Stimulated activated CD8-positive, alpha-beta memory T cell treated with anti-CD3 and anti-CD28 coated beads, Interleukin-7, amount 100 ng/mL, for 24 hours (primary cell): ENCODE measurements at regions not wholly inside any gene's neighbourhood (a gene's known extent, or its start where the extent isn't known, plus 50 kb on each side); places are given as distances from the start of the nearest gene placed in this dataset.

Experiments
- DNase-seq: peaks from one replicate; pipeline ENCODE4 v3.0.0-alpha.2; 2020; ENCODE audit warnings: low read depth

- DNase-seq, result no peak
These were observed 103.3 kb upstream of the BOD1 start for GRCh38 chr5:173719731-173720082.

DNA sequence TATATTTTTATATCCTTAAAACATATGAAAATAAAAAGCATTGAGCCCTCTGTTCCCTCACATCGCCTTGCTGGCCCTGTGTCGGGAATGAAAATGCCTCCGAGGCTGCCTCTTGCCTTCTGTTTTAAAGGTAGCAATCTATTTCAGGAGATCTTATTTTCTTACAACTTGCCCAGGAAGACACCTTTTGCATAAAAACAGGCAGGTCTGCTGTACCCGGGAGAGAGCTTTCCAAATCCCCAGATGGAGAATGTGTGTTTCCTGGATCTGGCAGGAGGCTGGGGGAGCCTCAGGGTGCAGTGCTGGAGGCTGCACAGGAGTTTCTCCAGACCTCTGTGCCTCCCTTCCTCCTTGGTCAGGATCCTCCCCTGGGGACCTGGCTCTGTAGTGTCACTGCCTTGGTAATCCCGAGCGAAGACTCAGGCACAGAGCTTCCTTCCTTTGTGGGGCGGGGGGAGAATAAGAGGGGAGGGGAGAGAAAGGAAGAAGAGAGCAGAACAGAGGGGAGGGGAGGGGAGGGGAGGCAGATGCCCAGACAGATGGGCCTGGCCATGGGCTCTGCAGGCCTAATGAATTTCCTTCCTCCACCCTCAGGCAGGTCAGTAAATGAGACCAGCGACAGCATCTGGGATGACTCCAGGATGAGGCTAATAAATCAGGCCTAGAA lies 104.0 kb upstream of the BOD1 start:
- no peak for DNase-seq

DNA sequence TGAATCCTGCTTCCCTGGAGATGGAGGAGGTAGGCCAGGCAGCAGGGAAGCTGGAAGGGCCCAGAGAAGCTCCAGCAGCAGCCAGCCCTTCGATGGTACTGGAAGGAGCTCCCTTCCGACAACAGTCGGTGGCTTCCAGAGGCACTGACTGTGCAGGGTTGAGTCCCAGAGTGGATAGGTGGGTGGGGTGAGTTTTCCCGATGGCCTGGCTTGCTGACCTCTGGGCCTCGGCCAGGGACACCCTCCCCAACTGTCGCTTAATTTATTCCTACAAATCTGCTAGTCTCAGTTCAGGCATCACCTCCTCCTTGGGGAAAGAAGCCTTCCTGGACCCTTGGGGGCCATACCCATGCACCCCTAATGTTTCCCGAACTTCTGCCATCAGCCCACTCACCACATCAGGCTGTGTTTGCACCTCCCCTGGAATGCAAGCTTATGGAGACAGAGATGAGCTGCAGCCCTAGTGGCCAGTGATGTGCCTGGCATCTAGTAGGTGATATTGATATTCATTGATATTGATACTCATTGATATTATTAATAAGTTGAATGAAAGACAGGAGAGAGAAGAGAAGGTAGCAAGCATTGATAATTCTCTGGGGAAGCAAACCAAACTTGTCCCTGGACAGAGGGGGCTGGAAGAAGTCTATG lies 104.6 kb upstream of the BOD1 start:
- no peak for DNase-seq

DNA sequence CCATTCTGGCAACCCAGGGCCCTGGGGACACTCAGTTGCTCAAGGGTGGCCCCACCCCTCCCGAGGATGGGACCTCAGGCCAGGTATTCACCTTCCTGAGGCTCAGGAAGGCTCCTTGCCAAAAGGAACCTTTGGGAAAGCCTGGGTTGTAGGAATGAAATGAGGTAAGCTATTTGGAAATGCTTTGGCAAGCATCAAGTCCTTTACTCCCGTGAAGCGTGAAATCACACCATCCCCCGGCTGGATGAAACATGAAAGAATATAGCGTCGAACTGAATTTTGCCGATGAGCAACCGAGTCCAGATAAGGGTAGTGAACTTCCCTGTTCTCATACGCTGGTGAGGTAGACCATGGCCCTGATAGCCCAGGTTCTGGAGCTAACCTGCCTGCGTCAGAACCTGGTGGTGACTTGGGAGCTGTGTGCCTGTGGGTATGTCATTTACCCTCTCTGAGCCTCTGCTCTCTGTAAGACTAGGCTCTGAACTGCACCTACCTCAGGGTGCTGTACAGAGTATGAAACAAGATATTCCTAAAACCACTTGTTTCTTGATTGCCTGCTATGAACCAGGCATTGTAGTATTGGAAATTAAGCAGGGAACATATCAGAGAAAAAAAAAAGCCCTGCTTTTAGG lies 105.3 kb upstream of the BOD1 start:
- DNase-seq, result no peak

GRCh38 chr5:173726846-173727557 lies 110.6 kb upstream of the BOD1 start:
- DNase-seq, result no peak

GRCh38 chr5:173727839-173728778 lies 111.7 kb upstream of the BOD1 start:
- DNase-seq, result no peak

DNA sequence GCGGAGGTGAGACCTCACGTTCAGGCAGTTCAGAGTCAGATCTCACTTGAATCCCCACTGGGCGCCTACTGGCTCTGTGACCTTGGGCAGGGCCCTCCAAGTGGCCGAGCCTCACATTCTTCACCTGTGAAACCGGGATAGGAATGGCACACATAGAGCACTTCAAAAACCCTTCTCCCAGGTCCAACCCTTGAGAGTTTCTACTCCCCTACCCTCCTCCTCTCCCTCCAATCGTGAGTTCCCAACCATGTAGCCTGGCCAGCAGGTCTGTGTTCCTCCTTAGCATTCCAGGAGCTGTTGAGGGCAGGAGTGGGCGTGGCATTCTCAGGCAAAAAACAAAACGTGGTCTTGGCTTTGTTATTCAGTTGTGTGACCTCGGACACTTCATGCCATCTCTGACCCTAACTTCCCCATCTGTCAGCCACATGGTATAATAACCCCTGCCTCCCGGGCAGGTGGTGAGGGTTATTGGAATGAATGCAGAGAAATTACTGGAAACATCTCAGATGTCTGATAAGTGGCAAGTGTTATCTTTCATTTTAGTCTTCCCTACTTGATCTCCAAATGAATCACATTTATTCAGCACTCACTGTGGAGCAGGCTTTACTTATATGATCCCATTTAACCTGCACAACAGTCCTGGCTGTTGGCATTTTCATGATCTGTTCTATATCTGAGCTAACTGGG lies 112.8 kb upstream of the BOD1 start:
- no peak for DNase-seq

DNA sequence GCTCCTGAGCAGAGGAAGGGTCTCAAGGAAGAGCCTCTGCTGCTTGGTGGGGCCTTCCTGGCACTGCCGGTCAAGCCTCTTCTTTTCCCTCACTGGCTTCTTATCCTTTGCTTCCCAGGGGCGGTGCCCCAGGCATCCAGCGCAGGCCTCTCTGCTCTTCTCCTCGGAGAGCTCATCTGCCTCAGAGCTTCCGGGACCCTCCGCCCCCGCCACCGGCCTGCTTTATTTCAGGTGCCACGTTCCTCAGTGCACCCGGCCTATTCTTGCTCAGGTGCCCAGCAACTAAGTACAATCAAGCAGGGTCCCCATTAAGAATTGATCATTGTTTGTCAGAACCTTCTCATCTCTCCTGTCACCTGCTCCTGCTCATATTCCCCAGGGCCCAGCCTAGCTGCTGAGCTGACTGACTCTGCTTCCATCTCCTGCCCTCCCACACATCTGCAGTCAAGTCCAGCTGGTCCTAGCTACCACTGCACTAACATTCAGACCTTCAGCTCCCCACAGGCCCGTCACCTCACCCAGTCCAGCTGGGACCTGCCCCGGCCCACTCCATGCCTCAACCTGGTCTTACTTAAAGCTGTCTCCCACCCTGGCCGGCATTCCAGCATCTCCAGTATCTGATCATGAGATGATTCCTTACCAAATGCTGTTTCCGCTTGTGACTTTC lies 114.3 kb upstream of the BOD1 start:
- DNase-seq, result no peak

- no peak for DNase-seq
These were observed 116.6 kb upstream of the BOD1 start for GRCh38 chr5:173733021-173733420.

DNA sequence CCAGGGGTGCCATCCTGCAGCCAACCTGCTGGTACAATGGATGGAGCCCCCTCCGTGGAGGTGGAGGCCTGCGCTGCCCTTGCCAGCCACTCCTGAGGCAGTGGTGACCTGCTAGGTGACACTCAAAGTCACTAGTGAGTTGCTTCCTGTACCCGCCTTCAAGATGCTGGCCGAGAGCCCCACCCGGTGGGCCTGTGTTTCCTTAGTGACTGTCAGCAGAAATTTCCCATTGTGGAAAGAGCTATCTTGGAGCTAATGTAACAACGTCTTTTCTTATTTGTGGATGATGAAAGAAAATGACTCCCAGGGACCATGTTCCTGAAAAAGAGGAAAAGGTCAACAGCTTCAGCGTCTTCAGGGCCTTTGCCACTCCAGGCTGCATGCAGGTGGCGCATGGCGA lies 117.0 kb upstream of the BOD1 start:
- DNase-seq, result no peak

DNA sequence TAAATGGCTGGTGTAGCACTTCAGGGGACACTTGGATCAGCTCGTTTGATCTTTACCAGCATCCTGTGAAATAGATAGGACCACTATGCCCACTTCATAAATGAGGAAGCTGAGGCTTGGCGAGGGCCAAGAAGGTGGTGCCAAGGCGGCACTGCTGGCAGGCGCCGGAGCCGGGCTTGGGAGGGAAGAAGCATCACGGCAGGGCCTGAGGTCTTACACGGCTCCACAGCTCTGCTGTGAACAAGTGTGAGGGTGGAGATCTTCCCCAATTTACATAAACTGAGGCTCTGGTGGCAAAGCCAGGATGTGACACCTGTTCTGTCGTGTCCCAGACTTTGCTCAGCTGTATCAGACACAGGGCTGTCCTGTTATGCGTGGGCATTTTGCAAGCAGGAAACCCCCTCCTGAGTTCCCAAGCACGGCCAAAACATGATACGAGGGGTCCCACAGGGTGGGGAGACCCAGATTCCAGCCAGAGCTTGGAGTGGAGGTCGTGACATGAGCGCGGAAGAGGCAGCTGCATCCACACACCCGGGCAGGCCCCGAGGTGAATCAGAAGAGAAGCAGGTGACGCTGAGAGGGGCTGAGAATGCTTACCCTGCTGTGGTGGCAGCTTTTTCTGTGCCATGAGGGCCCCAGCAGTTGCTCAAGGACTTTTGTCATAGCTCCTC lies 117.5 kb upstream of the BOD1 start:
- DNase-seq, result no peak

DNA sequence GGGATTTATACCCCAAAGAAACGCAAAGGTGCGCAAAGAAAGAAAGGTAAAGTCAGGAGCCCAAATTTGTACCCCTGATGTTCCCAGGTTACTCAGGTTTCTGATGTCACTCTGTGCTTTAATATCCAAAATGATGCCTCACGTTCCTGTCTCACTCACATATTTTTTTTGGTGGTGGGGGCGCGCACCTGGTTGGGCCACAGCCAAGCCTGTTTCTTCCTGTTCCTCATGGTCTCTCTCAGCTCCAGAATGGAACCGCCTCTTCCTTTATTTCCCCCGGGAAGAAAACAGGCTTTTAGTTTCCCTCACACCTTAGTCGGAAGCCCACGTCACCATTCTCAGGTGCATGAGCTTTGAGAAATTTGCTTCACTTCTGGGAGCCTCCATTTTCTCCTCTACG lies 118.3 kb upstream of the BOD1 start:
- DNase-seq, result no peak

- no peak for DNase-seq
These were observed 118.7 kb upstream of the BOD1 start for GRCh38 chr5:173735184-173735583.

DNA sequence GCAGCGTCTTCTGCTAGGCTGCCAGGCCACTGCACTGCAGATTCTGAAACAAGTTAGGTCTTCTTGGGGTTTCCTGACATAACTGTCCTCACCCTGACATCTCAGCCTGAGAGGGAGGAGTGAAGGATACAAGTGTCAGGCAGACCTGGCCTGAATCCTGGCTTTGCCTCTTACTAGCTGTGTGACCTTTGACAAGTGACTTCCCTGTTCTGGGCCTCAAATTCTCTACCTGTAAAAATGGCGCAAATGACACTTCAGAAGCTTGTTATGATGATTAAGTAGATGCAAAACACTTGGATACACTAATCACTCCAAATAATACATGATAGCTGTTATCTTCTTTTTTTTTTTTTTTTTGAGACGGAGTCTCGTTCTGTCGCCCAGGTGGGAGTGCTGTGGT lies 119.2 kb upstream of the BOD1 start:
- DNase-seq, result no peak

DNA sequence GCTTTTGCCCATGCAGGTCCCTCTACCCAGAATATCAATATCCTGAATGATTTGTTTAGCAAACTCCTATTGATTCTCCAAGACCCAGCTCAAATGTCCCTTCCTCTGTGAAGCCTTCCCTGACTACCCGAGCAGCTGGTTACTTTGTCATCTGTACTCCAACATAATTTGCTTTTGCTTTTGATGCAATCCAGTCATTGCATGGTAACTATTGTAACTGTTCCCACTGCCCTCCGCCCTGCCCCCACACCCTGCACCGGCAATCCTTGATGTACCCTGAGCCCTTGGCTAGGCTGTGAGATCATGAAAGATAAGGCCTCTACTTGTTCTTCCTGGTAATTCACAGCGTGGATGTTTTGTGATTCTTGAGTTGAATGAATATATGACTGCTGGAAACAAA lies 119.9 kb upstream of the BOD1 start:
- DNase-seq, result no peak

GRCh38 chr5:173736923-173737412 lies 120.5 kb upstream of the BOD1 start:
- no peak for DNase-seq

DNA sequence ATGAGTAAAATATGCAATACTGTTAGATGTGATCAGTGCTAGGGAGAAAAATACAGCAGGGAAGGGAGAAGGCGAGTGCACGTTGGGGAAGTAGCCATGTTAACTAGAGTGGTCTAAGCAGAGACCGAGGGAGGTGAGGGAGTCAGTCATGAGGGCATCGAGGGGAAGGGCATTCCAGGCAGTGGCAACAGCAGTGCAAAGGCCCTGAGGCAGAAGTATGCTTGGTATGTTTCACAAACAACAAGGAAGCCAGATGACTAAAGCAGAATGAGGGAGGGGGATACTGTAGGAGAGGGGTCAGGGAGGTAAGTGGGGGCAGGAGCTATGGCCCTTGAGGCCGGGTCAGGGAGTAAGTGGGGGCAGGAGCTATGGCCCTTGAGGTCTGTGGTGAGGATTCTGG lies 123.3 kb upstream of the BOD1 start:
- no peak for DNase-seq

GRCh38 chr5:173740400-173740799 lies 124.0 kb upstream of the BOD1 start:
- no peak for DNase-seq

DNA sequence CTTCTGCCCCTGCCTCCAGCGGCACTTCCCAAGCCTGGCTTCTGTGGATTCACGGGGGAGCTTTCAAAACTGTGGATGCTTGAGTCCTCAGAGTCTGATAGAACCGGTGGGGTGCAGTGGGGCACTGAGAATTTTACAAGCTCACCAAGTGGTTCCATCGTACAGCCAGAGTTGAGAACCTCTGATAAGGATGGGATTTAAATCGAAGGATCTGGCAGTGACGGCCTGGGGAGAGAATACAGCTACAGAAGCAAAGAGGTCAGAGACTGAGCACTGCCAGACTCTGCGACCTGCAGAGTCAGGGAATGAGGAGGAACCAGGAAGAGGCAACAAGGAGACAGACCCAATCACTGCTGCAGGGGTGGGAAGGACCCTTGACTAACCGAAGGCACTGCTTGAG lies 124.6 kb upstream of the BOD1 start:
- DNase-seq, result no peak
